A549 (cell line): ENCODE measurements at regions not wholly inside any gene's neighbourhood (a gene's known extent, or its start where the extent isn't known, plus 50 kb on each side); places are given as distances from the start of the nearest gene placed in this dataset.
A peak's percentile ranks its signal among the peaks of the same experiment; 100 is the strongest.
"Not testable (repeated sequence)": the region's sequence is repeated elsewhere in the genome, so short reads cannot be mapped to it uniquely, and the experiment has no call there.

Source experiments
- ATAC-seq, 2 experiments: fragments of 200-7000 bp in 1 of 2; fragments of >200 bp in 1 of 2; cut with Nextera tagmentation in 1 of 2; cut with Tn5 transposase in 1 of 2; 3 replicates each; pipeline versions ENCODE4 v1.8.0 to v1.9.1; 2018 to 2020; ENCODE audit warnings: mild to moderate bottlenecking in 1 of 2, moderate library complexity in 1 of 2
- CTCF ChIA-PET: fragments of 300-600 bp; sonication (Branson Sonifier 250); formaldehyde crosslinking; extraction: SDS; loops from one replicate; lab custom pipeline; 2021; ENCODE audit warnings: antibody characterized with exemption, inconsistent platforms; lab: Yijun Ruan, JAX
- POLR2A ChIA-PET: fragments of 350-600 bp; formaldehyde crosslinking; extraction: SDS; loops from one replicate; lab custom pipeline; 2021; ENCODE audit warnings: antibody characterized with exemption, inconsistent platforms; lab: Yijun Ruan, JAX
- DNase-seq, 2 experiments: peaks; one replicate each; pipeline versions ENCODE4 v3.0.0 to v3.0.0-alpha.2; 2011 to 2016; ENCODE audit warnings: low read depth in 1 of 2, low spot score in 1 of 2
- FAIRE-seq: peaks from 2 replicates; lab custom pipeline; 2011; peaks lifted over from hg19 to GRCh38; lab: Jason Lieb, UNC
- H3K27ac ChIP-seq, 2 experiments: fragments of >200 bp; sonication (Bioruptor Twin); formaldehyde crosslinking; 3 replicates each; pipeline ENCODE4 v1.5.1; 2016 to 2017
- H3K4me1 ChIP-seq: fragments of >200 bp; sonication (Bioruptor Twin); formaldehyde crosslinking; 3 replicates; pipeline ENCODE4 v1.6.1; 2016
- H3K4me2 ChIP-seq: fragments of >200 bp; sonication (Bioruptor Twin); formaldehyde crosslinking; 3 replicates; pipeline ENCODE4 v1.6.1; 2016
- H3K4me3 ChIP-seq: fragments of >200 bp; sonication (Bioruptor Twin); formaldehyde crosslinking; 3 replicates; pipeline ENCODE4 v1.5.1; 2016
- H3K9me3 ChIP-seq: fragments of >200 bp; sonication (Bioruptor Twin); formaldehyde crosslinking; 3 replicates; pipeline ENCODE4 v1.6.1; 2016
- CBX8 ChIP-seq: fragments of 200-600 bp; sonication (generic); IDR thresholded peaks from 2 replicates; pipeline ENCODE4 v1.6.1; 2016
- ESRRA ChIP-seq: fragments of 150-350 bp; IDR thresholded peaks from 2 replicates; pipeline ENCODE4 v1.6.1; 2014; ENCODE audit warnings: mild to moderate bottlenecking, low read length, borderline replicate concordance
- GATA3 ChIP-seq: IDR thresholded peaks from 2 replicates; pipeline ENCODE4 v1.6.1; 2012; ENCODE audit warnings: borderline replicate concordance
- HOXB13 ChIP-seq: fragments of 250-450 bp; sonication (Bioruptor Pico); IDR thresholded peaks from 2 replicates; pipeline ENCODE4 v1.5.0; 2020; ENCODE audit warnings: low read depth, mild to moderate bottlenecking, moderate library complexity
- KDM1A ChIP-seq: fragments of 200-600 bp; sonication (generic); IDR thresholded peaks from 2 replicates; pipeline ENCODE4 v1.6.1; 2016; ENCODE audit warnings: low read depth, mild to moderate bottlenecking
- KDM5A ChIP-seq: fragments of 200-600 bp; sonication (generic); IDR thresholded peaks from 2 replicates; pipeline ENCODE4 v1.6.1; 2016; ENCODE audit warnings: antibody characterized with exemption, mild to moderate bottlenecking
- MAFK ChIP-seq: fragments of 450-650 bp; IDR thresholded peaks from 2 replicates; pipeline ENCODE4 v1.6.1; 2014; ENCODE audit not compliant: partially characterized antibody
- NFE2L2 ChIP-seq: fragments of 150-350 bp; conservative IDR thresholded peaks from 2 replicates; pipeline ENCODE4 v1.6.1; 2014; ENCODE audit warnings: low read length
- NPAS2 ChIP-seq: fragments of 250-450 bp; sonication (Bioruptor Pico); IDR thresholded peaks from 2 replicates; pipeline ENCODE4 v1.8.0; 2022; ENCODE audit warnings: mild to moderate bottlenecking, moderate library complexity, borderline replicate concordance
- POLR2AphosphoS2 ChIP-seq: conservative IDR thresholded peaks from 2 replicates; pipeline ENCODE4 v1.6.1; 2012; ENCODE audit warnings: low read length, improper control_type of control experiment, inconsistent platforms
- RARB ChIP-seq: fragments of 250-450 bp; sonication (Bioruptor Pico); IDR thresholded peaks from 2 replicates; pipeline ENCODE4 v1.8.0; 2021; ENCODE audit warnings: mild to moderate bottlenecking, moderate library complexity
- RNF2 ChIP-seq: fragments of 200-600 bp; sonication (generic); IDR thresholded peaks from 2 replicates; pipeline ENCODE4 v1.6.1; 2016; ENCODE audit warnings: low read depth, mild to moderate bottlenecking, antibody characterized with exemption, moderate library complexity, borderline replicate concordance
- TFCP2L1 ChIP-seq: fragments of 250-450 bp; sonication (Bioruptor Pico); IDR thresholded peaks from 2 replicates; pipeline ENCODE4 v1.5.0; 2021; ENCODE audit warnings: mild to moderate bottlenecking
- WGBS: methylation state at CpG from one replicate; pipeline ENCODE4 v1.1.6; 2017; ENCODE audit errors: missing lambda C conversion rate; 5-methylcytosine and 5-hydroxymethylcytosine counted together
- TF ChIP-seq, protein P1 (sequence below): fragments of 250-450 bp; sonication (Bioruptor Pico); IDR thresholded peaks from 2 replicates; pipeline ENCODE4 v1.5.0; 2020; ENCODE audit warnings: low read depth, mild to moderate bottlenecking, moderate library complexity
- TF ChIP-seq, protein P2 (sequence below): IDR thresholded peaks from 2 replicates; pipeline ENCODE4 v1.6.1; 2012
- TF ChIP-seq, protein P3 (sequence below): IDR thresholded peaks from 2 replicates; pipeline ENCODE4 v1.6.1; 2012
- TF ChIP-seq, protein P4 (sequence below): fragments of 250-450 bp; sonication (Bioruptor Pico); IDR thresholded peaks from 2 replicates; pipeline ENCODE4 v1.5.0; 2021; ENCODE audit warnings: mild to moderate bottlenecking, moderate library complexity, borderline replicate concordance
- TF ChIP-seq, protein P5 (sequence below): fragments of >200 bp; sonication (Bioruptor Twin); formaldehyde crosslinking; IDR thresholded peaks from 3 replicates; pipeline ENCODE4 v1.6.1; 2016
- TF ChIP-seq, protein P6 (sequence below): IDR thresholded peaks from 2 replicates; pipeline ENCODE4 v1.6.1; 2012; ENCODE audit warnings: low read depth, borderline replicate concordance

DNA sequence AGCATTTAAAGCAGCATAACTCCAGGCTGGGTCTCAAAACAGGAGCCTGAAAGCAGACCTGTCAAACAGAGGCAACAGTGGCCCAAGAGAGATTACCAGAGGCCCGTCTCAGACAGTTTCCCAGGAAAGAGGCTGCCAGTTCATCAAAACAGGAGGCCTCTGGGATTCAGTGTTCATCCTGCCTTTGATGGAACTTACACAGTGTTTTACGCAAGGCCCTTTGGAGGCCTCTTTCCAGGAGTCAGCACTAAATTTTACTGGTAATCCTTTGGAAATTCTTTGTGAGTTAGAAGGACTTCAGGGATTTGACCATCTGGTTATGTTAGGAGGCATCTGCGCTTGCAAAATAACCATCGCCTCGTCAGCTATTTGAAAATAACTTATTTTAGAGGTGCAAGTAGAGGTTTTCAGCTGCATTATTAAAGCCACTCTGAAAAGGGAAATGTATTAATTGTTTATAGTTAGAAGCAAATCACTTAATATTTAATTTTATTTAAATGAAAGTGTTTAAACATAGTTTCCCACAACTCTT, 501.2 kb upstream of the COBL start:
- H3K9me3 ChIP-seq, result no peaks in the 10 kb centered on the region
- H3K4me1 ChIP-seq, result no peaks in the 10 kb centered on the region
- ChIA-PET CTCF (no interaction called here), POLR2A (no interaction called here)
- 55% methylated on average over 5 of the region's 5 CpGs for WGBS
- FAIRE-seq, result no peak
- no peak for DNase-seq
- no peak overlapping the region for H3K27ac ChIP-seq
- TF ChIP-seq CBX8 (no peak), TFCP2L1 (CRISPR knock-in tag) (no peak), KDM1A (no peak), NFE2L2 (no peak), GATA3 (no peak), KDM5A (no peak), POLR2AphosphoS2 (no peak)
- TF ChIP-seq, protein P1, sequence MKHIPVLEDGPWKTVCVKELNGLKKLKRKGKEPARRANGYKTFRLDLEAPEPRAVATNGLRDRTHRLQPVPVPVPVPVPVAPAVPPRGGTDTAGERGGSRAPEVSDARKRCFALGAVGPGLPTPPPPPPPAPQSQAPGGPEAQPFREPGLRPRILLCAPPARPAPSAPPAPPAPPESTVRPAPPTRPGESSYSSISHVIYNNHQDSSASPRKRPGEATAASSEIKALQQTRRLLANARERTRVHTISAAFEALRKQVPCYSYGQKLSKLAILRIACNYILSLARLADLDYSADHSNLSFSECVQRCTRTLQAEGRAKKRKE (CRISPR knock-in tag), result no peak
- TF ChIP-seq, protein P2, sequence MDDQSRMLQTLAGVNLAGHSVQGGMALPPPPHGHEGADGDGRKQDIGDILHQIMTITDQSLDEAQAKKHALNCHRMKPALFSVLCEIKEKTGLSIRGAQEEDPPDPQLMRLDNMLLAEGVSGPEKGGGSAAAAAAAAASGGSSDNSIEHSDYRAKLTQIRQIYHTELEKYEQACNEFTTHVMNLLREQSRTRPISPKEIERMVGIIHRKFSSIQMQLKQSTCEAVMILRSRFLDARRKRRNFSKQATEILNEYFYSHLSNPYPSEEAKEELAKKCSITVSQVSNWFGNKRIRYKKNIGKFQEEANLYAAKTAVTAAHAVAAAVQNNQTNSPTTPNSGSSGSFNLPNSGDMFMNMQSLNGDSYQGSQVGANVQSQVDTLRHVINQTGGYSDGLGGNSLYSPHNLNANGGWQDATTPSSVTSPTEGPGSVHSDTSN, result no peak
- TF ChIP-seq, all 56 proteins: peak for 0
- ATAC-seq, result no peak
- Histone ChIP-seq H3K4me2 (no peak overlapping the region), H3K4me3 (no peak overlapping the region)

DNA sequence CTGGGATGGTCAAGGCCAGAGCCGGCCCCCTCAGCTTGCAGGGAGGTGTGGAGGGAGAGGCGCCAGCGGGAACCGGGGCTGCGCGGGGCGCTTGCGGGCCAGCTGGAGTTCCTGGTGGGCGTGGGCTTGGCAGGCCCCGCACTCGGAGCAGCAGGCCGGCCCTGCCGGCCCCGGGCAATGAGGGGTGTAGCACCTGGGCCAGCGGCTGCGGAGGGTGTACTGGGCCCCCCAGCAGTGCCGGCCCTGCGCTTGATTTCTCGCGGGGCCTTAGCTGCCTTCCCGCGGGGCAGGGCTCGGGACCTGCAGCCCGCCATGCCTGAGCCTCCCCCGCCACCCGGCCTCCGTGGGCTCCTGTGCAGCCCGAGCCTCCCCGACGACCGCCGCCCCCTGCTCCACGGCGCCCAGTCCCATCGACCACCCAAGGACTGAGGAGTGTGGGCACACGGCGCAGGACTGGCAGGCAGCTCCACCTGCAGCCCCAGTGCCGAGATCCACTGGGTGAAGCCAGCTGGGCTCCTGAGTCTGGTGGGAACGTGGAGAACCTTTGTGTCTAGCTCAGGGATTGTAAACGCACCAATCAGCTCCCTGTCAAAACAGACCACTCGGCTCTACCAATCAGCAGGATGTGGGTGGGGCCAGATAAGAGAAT, 489.3 kb upstream of the COBL start:
- CTCF ChIA-PET, H3K4me3 ChIP-seq, FAIRE-seq, H3K4me1 ChIP-seq, H3K4me2 ChIP-seq, DNase-seq, ATAC-seq, H3K9me3 ChIP-seq, H3K27ac ChIP-seq, POLR2A ChIA-PET: not testable (repeated sequence)
- 46% methylated on average over 14 of the region's 41 CpGs for WGBS

DNA sequence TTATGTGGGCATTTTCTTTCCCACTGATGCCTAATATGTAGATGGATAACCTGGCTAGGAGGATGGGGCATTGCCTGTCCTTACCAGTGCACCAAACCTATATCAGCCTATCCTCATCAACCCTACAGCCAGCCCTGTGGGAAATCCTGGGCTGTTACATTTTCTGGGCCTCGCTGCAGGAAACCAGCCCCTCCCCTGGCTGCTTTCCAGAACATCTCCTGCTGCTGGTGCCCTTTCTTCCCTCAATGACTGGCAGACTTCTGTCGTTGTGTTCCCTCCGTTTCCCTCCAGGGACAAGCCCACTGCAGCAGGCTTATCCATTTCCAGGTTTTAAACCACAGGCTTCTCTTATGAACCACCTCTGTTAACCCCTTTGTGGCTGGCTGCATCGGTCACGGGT, 486.1 kb upstream of the COBL start:
- H3K4me2 ChIP-seq, result no peak overlapping the region
- CTCF ChIA-PET, result no interaction called here
- TF ChIP-seq NPAS2 (no peak), RARB (CRISPR knock-in tag) (no peak)
- TF ChIP-seq, protein P3, sequence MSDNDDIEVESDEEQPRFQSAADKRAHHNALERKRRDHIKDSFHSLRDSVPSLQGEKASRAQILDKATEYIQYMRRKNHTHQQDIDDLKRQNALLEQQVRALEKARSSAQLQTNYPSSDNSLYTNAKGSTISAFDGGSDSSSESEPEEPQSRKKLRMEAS, result no peak
- TF ChIP-seq, all 56 proteins: peak for 0
- POLR2A ChIA-PET, result no interaction called here
- WGBS, result 10% methylated on average over 5 of the region's 5 CpGs
- no peak for DNase-seq
- no peak overlapping the region for H3K4me3 ChIP-seq
- FAIRE-seq, result no peak
- no peak overlapping the region for H3K27ac ChIP-seq
- H3K4me1 ChIP-seq, result no peaks in the 10 kb centered on the region
- H3K9me3 ChIP-seq, result no peaks in the 10 kb centered on the region
- no peak for ATAC-seq

DNA sequence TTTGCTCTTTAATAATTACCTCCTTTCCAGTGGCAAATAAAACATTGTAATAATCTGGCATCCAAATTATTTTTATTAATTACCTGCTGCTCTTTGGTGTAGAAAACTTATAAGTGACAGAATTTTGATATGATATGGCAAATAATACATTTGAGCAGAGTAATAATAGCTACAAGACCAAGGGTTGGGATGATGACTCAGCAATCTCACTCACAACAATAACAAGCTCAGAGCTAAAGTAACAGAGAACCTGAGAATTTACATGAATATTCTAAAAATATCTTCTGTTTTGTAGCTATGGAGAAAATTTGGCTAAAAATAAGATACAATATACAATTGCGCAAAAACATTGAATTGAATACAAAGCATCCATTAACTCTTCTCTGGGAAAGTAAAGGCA, 480.8 kb upstream of the COBL start:
- ATAC-seq (no peak), DNase-seq (no peak), FAIRE-seq (no peak)
- CTCF ChIA-PET, result interaction anchor here (1.5 kb wide), 1 partner anchor 22 kb away, joined by 3 read pairs; no protein-coding TSS in a partner anchor
- Histone ChIP-seq H3K4me1 (no peaks in the 10 kb centered on the region), H3K27ac (no peak overlapping the region), H3K9me3 (no peaks in the 10 kb centered on the region), H3K4me2 (no peak overlapping the region), H3K4me3 (no peak overlapping the region)
- POLR2A ChIA-PET, result no interaction called here
- no peak for TF ChIP-seq RNF2
- peak; percentile 84 for TF ChIP-seq MAFK
- no peak for TF ChIP-seq ESRRA
- no peak for TF ChIP-seq KDM1A
- TF ChIP-seq NFE2L2, result 0 out of 2 replicates have a peak, but pooled peaks have one; percentile 34
- TF ChIP-seq, protein P4, sequence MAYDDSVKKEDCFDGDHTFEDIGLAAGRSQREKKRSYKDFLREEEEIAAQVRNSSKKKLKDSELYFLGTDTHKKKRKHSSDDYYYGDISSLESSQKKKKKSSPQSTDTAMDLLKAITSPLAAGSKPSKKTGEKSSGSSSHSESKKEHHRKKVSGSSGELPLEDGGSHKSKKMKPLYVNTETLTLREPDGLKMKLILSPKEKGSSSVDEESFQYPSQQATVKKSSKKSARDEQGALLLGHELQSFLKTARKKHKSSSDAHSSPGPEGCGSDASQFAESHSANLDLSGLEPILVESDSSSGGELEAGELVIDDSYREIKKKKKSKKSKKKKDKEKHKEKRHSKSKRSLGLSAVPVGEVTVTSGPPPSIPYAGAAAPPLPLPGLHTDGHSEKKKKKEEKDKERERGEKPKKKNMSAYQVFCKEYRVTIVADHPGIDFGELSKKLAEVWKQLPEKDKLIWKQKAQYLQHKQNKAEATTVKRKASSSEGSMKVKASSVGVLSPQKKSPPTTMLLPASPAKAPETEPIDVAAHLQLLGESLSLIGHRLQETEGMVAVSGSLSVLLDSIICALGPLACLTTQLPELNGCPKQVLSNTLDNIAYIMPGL, result no peak
- no peak for TF ChIP-seq HOXB13 (CRISPR knock-in tag)
- TF ChIP-seq, protein P5, sequence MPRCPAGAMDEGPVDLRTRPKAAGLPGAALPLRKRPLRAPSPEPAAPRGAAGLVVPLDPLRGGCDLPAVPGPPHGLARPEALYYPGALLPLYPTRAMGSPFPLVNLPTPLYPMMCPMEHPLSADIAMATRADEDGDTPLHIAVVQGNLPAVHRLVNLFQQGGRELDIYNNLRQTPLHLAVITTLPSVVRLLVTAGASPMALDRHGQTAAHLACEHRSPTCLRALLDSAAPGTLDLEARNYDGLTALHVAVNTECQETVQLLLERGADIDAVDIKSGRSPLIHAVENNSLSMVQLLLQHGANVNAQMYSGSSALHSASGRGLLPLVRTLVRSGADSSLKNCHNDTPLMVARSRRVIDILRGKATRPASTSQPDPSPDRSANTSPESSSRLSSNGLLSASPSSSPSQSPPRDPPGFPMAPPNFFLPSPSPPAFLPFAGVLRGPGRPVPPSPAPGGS, result no peak
- TF ChIP-seq, protein P6, sequence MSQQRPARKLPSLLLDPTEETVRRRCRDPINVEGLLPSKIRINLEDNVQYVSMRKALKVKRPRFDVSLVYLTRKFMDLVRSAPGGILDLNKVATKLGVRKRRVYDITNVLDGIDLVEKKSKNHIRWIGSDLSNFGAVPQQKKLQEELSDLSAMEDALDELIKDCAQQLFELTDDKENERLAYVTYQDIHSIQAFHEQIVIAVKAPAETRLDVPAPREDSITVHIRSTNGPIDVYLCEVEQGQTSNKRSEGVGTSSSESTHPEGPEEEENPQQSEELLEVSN, result no peak
- TF ChIP-seq NPAS2, result no peak
- 78% methylated on average over 1 of the region's 1 CpG for WGBS
